SU-DHL-6 (cell line): ENCODE measurements at regions not wholly inside any gene's neighbourhood (a gene's known extent, or its start where the extent isn't known, plus 50 kb on each side); places are given as distances from the start of the nearest gene placed in this dataset.

Experiments used
- H2AFZ ChIP-seq: fragments of 200-600 bp; sonication (generic); 2 replicates; pipeline ENCODE4 v1.6.1; 2014; ENCODE audit warnings: low read depth, mild to moderate bottlenecking, moderate library complexity, mixed read lengths, antibody characterized with exemption, low read length; ENCODE audit not compliant: severe bottlenecking
- H3F3A ChIP-seq: fragments of 200-600 bp; shearing (Covaris generic); 2 replicates; pipeline ENCODE4 v1.6.0; 2016; ENCODE audit warnings: antibody characterized with exemption, mild to moderate bottlenecking; ENCODE audit not compliant: insufficient read depth
- H3K27ac ChIP-seq: fragments of 200-600 bp; sonication (generic); 2 replicates; pipeline ENCODE4 v1.5.1; 2016; ENCODE audit warnings: low read depth, mild to moderate bottlenecking, low read length, moderate library complexity, mixed read lengths
- H3K27me3 ChIP-seq: fragments of 200-600 bp; sonication (generic), shearing (Covaris generic); 2 replicates; pipeline ENCODE4 v1.6.0; 2014; ENCODE audit warnings: mild to moderate bottlenecking, low read length
- H3K36me3 ChIP-seq: fragments of 200-600 bp; sonication (generic); 2 replicates; pipeline ENCODE4 v1.6.1; 2014; ENCODE audit warnings: mild to moderate bottlenecking, low read length, mixed read lengths
- H3K4me2 ChIP-seq: fragments of 300-600, 200-600 bp; shearing (Covaris generic), sonication (generic); 2 replicates; pipeline ENCODE4 v1.6.0; 2014; ENCODE audit warnings: low read length, low read depth, mild to moderate bottlenecking; ENCODE audit not compliant: poor library complexity, severe bottlenecking
- H3K4me3 ChIP-seq: fragments of 200-600 bp; sonication (generic); 2 replicates; pipeline ENCODE4 v1.5.1; 2014; ENCODE audit warnings: antibody characterized with exemption, low read length, mild to moderate bottlenecking, mixed read lengths; ENCODE audit not compliant: insufficient read depth, poor library complexity, severe bottlenecking
- H3K79me2 ChIP-seq: fragments of 200-600 bp; sonication (generic); 2 replicates; pipeline ENCODE4 v1.6.1; 2014; ENCODE audit warnings: mild to moderate bottlenecking, low read length, moderate library complexity; ENCODE audit not compliant: insufficient read depth
- H3K9ac ChIP-seq: fragments of 200-600 bp; sonication (generic); 2 replicates; pipeline ENCODE4 v1.7.0; 2014; ENCODE audit warnings: mild to moderate bottlenecking, low read length
- H3K9me2 ChIP-seq: fragments of 200-600 bp; sonication (generic); replicated peaks from 2 replicates; pipeline ENCODE4 v1.6.1; 2014; ENCODE audit warnings: low read length; ENCODE audit not compliant: insufficient read depth
- H3K9me3 ChIP-seq: fragments of 200-600 bp; sonication (generic); 2 replicates; pipeline ENCODE4 v1.6.1; 2014; ENCODE audit warnings: low read length, mixed read lengths; ENCODE audit not compliant: insufficient read depth
- H4K20me1 ChIP-seq: fragments of 200-600 bp; sonication (generic); 2 replicates; pipeline ENCODE4 v1.6.1; 2014; ENCODE audit warnings: low read depth, mild to moderate bottlenecking, antibody characterized with exemption, low read length, moderate library complexity, mixed read lengths
- EZH2phosphoT487 ChIP-seq: fragments of 200-600 bp; sonication (generic), shearing (Covaris generic); conservative IDR thresholded peaks from 2 replicates; pipeline ENCODE4 v1.6.1; 2018; ENCODE audit warnings: mild to moderate bottlenecking, antibody characterized with exemption, low read length, moderate library complexity, mixed read lengths
- TF ChIP-seq, protein P1 (sequence below): fragments of 200-600 bp; sonication (generic); IDR thresholded peaks from one replicate; pipeline ENCODE4 v1.5.1; 2017; ENCODE audit warnings: antibody characterized with exemption, mild to moderate bottlenecking, low read length, moderate library complexity; ENCODE audit not compliant: insufficient read depth, poor library complexity, severe bottlenecking

DNA sequence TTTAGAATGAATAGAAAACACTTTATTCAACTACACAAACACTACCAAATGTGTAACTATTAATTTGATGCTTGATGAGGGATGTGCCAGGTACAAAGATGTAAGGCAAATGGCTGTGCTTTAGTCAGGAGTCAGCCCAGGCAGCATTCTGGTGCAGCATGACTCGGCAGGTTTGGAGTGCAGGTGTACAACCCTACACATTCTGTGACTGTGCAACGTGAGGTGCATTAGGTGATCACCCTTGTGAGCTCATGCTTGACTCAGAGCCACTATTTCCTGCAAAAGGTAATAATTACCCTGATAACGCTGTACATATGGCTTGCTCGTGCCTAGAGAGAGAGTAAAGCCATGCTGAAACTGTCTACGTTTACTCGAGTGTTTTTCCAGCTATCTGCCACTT, 288.7 kb upstream of the DSEL start:
- H2AFZ ChIP-seq = no peak overlapping the region
- no peak overlapping the region for H3K4me3 ChIP-seq
- no peak overlapping the region for H3K4me2 ChIP-seq
- no peak overlapping the region for H3K9ac ChIP-seq
- H3K9me3 ChIP-seq = 0 out of 2 replicates have a peak, but pooled peaks cover 3% of the 10 kb centered on the region
- H3K9me2 ChIP-seq = no peaks in the 10 kb centered on the region
- H3F3A ChIP-seq = no peaks in the 10 kb centered on the region
- no peak overlapping the region for H3K27ac ChIP-seq
- no peaks in the 10 kb centered on the region for H3K79me2 ChIP-seq
- no peaks in the 10 kb centered on the region for H3K36me3 ChIP-seq
- H4K20me1 ChIP-seq = no peaks in the 10 kb centered on the region
- TF ChIP-seq, protein P1, sequence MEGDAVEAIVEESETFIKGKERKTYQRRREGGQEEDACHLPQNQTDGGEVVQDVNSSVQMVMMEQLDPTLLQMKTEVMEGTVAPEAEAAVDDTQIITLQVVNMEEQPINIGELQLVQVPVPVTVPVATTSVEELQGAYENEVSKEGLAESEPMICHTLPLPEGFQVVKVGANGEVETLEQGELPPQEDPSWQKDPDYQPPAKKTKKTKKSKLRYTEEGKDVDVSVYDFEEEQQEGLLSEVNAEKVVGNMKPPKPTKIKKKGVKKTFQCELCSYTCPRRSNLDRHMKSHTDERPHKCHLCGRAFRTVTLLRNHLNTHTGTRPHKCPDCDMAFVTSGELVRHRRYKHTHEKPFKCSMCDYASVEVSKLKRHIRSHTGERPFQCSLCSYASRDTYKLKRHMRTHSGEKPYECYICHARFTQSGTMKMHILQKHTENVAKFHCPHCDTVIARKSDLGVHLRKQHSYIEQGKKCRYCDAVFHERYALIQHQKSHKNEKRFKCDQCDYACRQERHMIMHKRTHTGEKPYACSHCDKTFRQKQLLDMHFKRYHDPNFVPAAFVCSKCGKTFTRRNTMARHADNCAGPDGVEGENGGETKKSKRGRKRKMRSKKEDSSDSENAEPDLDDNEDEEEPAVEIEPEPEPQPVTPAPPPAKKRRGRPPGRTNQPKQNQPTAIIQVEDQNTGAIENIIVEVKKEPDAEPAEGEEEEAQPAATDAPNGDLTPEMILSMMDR = no peak
- TF ChIP-seq EZH2phosphoT487 = no peak
- no peaks in the 10 kb centered on the region for H3K27me3 ChIP-seq

DNA sequence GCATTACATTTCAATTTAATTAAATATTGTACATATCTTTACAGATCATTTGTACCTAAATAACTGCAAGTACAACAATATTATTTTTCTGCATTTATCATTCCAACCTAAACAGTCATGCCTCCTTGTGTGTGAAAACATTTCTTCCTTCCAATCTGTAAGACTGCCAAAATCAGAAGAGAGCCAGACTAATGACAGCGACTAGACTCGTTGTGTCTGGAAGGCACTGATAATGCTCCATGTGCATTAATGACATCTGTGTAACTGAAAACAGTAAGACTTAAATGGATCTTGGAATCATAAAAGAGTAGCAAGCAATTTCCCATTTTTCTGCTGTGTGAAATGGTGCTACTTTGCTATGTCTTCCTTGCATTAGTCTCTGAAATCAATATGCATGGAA, 278.0 kb upstream of the DSEL start:
- Histone ChIP-seq H3K79me2 (no peaks in the 10 kb centered on the region), H3K9me3 (no peaks in the 10 kb centered on the region), H3K4me3 (no peak overlapping the region), H3K27me3 (no peaks in the 10 kb centered on the region), H3K9ac (no peak overlapping the region), H4K20me1 (no peaks in the 10 kb centered on the region), H2AFZ (no peak overlapping the region), H3K9me2 (no peaks in the 10 kb centered on the region), H3K27ac (no peak overlapping the region), H3F3A (no peaks in the 10 kb centered on the region), H3K36me3 (no peaks in the 10 kb centered on the region), H3K4me2 (no peak overlapping the region)
- TF ChIP-seq, protein P1 = no peak
- TF ChIP-seq EZH2phosphoT487 = no peak

DNA sequence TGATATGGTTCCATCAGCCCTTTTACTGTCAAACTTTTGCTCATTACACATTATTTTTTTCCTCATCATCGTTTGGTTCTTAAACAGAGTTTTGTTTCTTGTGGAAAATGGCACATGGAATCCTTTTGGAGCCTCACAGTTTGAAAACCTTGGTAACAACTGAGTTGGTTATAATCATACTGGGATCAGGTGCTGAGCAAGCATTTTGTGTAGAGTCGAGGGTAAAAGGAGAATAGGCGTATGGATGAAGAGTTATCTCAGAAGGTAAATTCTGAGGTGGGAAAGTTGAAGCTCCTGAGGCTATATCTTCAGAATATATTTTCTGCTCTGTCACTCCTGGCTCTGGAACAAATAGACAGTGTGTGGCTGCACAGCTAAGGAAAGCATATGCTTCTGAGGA, 274.0 kb upstream of the DSEL start:
- Histone ChIP-seq H3K9me3 (no peaks in the 10 kb centered on the region), H3K4me3 (no peak overlapping the region), H3K79me2 (no peaks in the 10 kb centered on the region), H3K27me3 (no peaks in the 10 kb centered on the region), H3K9me2 (no peaks in the 10 kb centered on the region), H2AFZ (no peak overlapping the region), H3K27ac (no peak overlapping the region), H3K9ac (no peak overlapping the region), H3K36me3 (no peaks in the 10 kb centered on the region), H4K20me1 (no peaks in the 10 kb centered on the region), H3K4me2 (no peak overlapping the region), H3F3A (no peaks in the 10 kb centered on the region)
- TF ChIP-seq, protein P1 = no peak
- TF ChIP-seq EZH2phosphoT487 = no peak
